Esophagus squamous epithelium (tissue), 5 donors: ENCODE measurements at regions not wholly inside any gene's neighbourhood (a gene's known extent, or its start where the extent isn't known, plus 50 kb on each side); places are given as distances from the start of the nearest gene placed in this dataset.

ENCODE experiments used
- DNase-seq: peaks from one replicate; lab custom pipeline; 2025; lab: John Stamatoyannopoulos, UW
- H3K27ac ChIP-seq, 4 donors: fragments of 200-600 bp; sonication (generic); one replicate each; pipeline ENCODE4 v1.5.1; 2016 to 2019; ENCODE audit warnings: mild to moderate bottlenecking in 1 of 4
- H3K27me3 ChIP-seq, 4 donors: fragments of 200-600 bp; sonication (generic); 1 replicate in 3 of 4; 2 replicates in 1 of 4; pipeline versions ENCODE4 v1.5.1 to v1.6.0; 2017 to 2021; ENCODE audit warnings: antibody characterized with exemption in 1 of 4
- H3K36me3 ChIP-seq, 3 donors: fragments of 200-600 bp; sonication (generic); one replicate each; pipeline ENCODE4 v1.5.1; 2016 to 2019
- H3K4me1 ChIP-seq, 3 donors: fragments of 200-600 bp; sonication (generic); one replicate each; pipeline ENCODE4 v1.5.1; 2017 to 2019
- H3K4me3 ChIP-seq, 4 donors: fragments of 200-600 bp; sonication (generic); 1 replicate in 3 of 4; 2 replicates in 1 of 4; pipeline ENCODE4 v1.5.1; 2016 to 2019; ENCODE audit warnings: mild to moderate bottlenecking in 2 of 4, moderate library complexity in 1 of 4
- H3K9me3 ChIP-seq, 3 donors: fragments of 200-600 bp; sonication (generic); one replicate each; pipeline ENCODE4 v1.5.1; 2016 to 2019
- CTCF ChIP-seq, 6 experiments: fragments of 450-650 bp in 4 of 6; fragments of 200-600 bp in 2 of 6; sonication (generic) in 2 of 6; IDR thresholded peaks; one replicate each; pipeline ENCODE4 v1.5.1; 2016 to 2019; ENCODE audit warnings: antibody characterized with exemption in 6 of 6, mild to moderate bottlenecking in 4 of 6, moderate library complexity in 4 of 6
- POLR2A ChIP-seq, 4 donors: fragments of 450-650 bp; IDR thresholded peaks; one replicate each; pipeline ENCODE4 v1.6.1; 2017; ENCODE audit warnings: antibody characterized with exemption in 4 of 4, mild to moderate bottlenecking in 4 of 4, moderate library complexity in 3 of 4
- WGBS, 2 donors: methylation state at CpG; one replicate each; pipeline ENCODE4 v1.1.5; 2018; 5-methylcytosine and 5-hydroxymethylcytosine counted together
- intact Hi-C: fragments of 100-400 bp; cut with DNase I; formaldehyde crosslinking; loops from one replicate; pipeline ENCODE4 v1.15.0; 2022
- donor health status: DM: yes; HTN: yes; CAD: no.

DNA sequence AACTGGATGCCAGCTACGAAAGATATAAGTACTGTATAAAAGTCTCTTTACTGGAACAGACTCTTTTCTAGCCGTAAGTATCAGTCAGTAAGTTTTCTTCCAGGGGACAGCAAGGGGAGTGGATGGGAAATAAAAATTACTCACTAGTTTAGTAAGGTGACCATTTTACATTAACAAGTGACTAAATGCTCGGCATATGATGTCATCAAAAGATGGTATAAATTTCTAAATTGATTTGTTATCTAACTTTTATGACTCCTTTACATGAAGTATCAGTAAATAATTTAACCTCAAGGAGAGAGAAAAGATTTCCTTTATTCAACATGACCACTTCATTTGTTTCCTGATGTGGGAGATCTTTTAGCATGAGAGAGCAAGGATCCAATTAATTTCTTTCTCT lies 859.0 kb upstream of the LRRTM1 start:
- 65 to 70% methylated on average over 3 of the region's 3 CpGs for WGBS, 2 donors
- Histone ChIP-seq H3K36me3 (no peaks in the 10 kb centered on the region), H3K4me3 (no peak overlapping the region), H3K4me1 (no peaks in the 10 kb centered on the region), H3K27me3 (no peaks in the 10 kb centered on the region), H3K27ac (no peak overlapping the region), H3K9me3 (no peaks in the 10 kb centered on the region)
- intact Hi-C loops: no loop called here
- TF ChIP-seq CTCF (IDR thresholded peaks at IDR 0.05) (no peak), POLR2A (IDR thresholded peaks at IDR 0.05) (no peak)
- DNase-seq: no peak

DNA sequence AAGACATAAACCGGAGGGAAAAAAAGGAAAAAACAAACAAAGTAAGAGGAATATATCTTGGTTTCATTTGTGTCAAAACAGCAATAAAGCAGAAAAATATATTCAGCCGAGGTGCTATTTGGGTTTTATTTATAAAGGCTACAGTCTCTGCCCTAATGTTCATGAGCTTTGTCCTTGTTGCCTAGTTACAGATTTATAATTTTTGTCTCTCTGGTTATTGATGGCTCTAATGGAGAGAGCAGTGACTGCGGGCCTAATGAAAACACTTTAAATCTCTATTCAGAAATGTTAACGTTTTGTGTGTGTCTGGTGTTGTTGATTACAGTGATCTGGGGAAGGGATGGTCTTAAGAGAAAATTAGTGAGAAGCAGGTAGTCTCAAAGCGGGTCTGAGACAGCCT lies 854.0 kb upstream of the LRRTM1 start:
- H3K27me3 ChIP-seq: no peaks in the 10 kb centered on the region
- no peak overlapping the region for H3K27ac ChIP-seq
- intact Hi-C loops: no loop called here
- TF ChIP-seq CTCF (IDR thresholded peaks at IDR 0.05) (no peak), POLR2A (IDR thresholded peaks at IDR 0.05) (no peak)
- no peaks in the 10 kb centered on the region for H3K36me3 ChIP-seq
- H3K4me3 ChIP-seq: no peak overlapping the region
- DNase-seq: no peak
- H3K9me3 ChIP-seq: no peaks in the 10 kb centered on the region
- H3K4me1 ChIP-seq: no peaks in the 10 kb centered on the region
- 35 to 39% methylated on average over 5 of the region's 5 CpGs for WGBS, 2 donors

- WGBS, 2 donors: 74 to 75% methylated on average over 4 of the region's 4 CpGs
- no peaks in the 10 kb centered on the region for H3K9me3 ChIP-seq
- H3K27me3 ChIP-seq: no peaks in the 10 kb centered on the region
- H3K4me3 ChIP-seq: no peak overlapping the region
- intact Hi-C loops: no loop called here
- no peaks in the 10 kb centered on the region for H3K4me1 ChIP-seq
- DNase-seq: no peak
- H3K27ac ChIP-seq: no peak overlapping the region
- no peak for TF ChIP-seq POLR2A (IDR thresholded peaks at IDR 0.05)
- no peak for TF ChIP-seq CTCF (IDR thresholded peaks at IDR 0.05)
- no peaks in the 10 kb centered on the region for H3K36me3 ChIP-seq
Measured at GRCh38 chr2:81148323-81148722, 843.8 kb upstream of the LRRTM1 start.

DNA sequence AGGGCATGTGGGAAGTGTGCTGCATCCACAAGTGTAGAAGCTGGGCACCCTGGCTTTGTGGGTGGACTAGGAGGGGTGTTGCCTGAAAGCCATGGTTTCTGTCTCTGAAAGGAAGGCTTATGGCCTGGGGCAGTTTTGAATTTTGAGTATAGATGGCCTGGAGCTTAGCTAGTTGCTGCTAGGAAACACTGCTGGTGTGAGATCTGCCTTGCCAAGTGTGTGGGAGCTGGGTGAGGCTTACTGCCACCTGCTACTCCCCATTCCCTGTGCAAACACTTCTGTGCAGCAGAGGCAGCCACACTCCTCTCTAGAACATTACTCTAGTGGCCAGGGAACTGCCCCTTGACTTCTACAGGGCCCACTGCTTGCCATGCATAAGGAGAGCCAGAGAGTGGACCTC lies 831.7 kb upstream of the LRRTM1 start:
- Histone ChIP-seq H3K27ac (no peak overlapping the region), H3K4me3 (no peak overlapping the region), H3K4me1 (no peaks in the 10 kb centered on the region), H3K36me3 (no peaks in the 10 kb centered on the region), H3K27me3 (no peaks in the 10 kb centered on the region), H3K9me3 (peaks cover 0 to 4% (median 0%) of the 10 kb centered on the region in 3 donors)
- TF ChIP-seq CTCF (IDR thresholded peaks at IDR 0.05): no peak
- no peak for TF ChIP-seq POLR2A (IDR thresholded peaks at IDR 0.05)
- intact Hi-C loops: no loop called here
- DNase-seq: no peak

- 50 to 67% methylated on average over 1 of the region's 1 CpG for WGBS, 2 donors
- no peaks in the 10 kb centered on the region for H3K4me1 ChIP-seq
- no peak for TF ChIP-seq CTCF (IDR thresholded peaks at IDR 0.05)
- TF ChIP-seq POLR2A (IDR thresholded peaks at IDR 0.05): no peak
- H3K4me3 ChIP-seq: no peak overlapping the region
- DNase-seq: no peak
- H3K9me3 ChIP-seq: no peaks in the 10 kb centered on the region
- H3K27ac ChIP-seq: no peak overlapping the region
- no peaks in the 10 kb centered on the region for H3K27me3 ChIP-seq
- no peaks in the 10 kb centered on the region for H3K36me3 ChIP-seq
- intact Hi-C loops: no loop called here
Measured at GRCh38 chr2:81097361-81097760, 792.8 kb upstream of the LRRTM1 start.
